Occipital lobe (tissue), 1 donor: ENCODE measurements at regions not wholly inside any gene's neighbourhood (a gene's known extent, or its start where the extent isn't known, plus 50 kb on each side); places are given as distances from the start of the nearest gene placed in this dataset.
"Not testable (repeated sequence)": the region's sequence is repeated elsewhere in the genome, so short reads cannot be mapped to it uniquely, and the experiment has no call there.

Experiments used
- DNase-seq: peaks from one replicate; lab custom pipeline; 2025; lab: John Stamatoyannopoulos, UW

GRCh38 chr2:207357216-207357615, 172.5 kb upstream of the CREB1 start:
- no peak for DNase-seq

DNA sequence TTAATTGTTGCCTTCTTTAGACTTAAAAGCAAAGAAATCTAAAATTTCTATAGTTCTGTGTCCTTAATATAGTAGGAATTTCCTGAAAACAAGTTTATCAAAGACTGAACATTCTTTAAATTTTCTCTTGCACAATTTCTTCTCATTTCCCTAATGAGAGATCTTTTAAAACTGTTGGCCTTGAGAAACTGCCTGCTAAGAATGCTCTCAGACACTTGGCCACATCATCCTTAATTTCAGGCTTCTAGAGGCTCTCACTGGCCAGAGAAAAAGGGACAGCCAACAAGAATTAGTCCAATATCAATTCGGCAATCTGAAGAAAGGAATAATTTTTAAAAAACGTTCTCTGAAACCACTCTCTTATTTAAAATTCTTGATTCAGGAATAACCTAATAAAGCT, 167.0 kb upstream of the CREB1 start:
- no peak for DNase-seq

- no peak for DNase-seq
Measured at GRCh38 chr2:207363761-207364290, 165.9 kb upstream of the CREB1 start.

DNA sequence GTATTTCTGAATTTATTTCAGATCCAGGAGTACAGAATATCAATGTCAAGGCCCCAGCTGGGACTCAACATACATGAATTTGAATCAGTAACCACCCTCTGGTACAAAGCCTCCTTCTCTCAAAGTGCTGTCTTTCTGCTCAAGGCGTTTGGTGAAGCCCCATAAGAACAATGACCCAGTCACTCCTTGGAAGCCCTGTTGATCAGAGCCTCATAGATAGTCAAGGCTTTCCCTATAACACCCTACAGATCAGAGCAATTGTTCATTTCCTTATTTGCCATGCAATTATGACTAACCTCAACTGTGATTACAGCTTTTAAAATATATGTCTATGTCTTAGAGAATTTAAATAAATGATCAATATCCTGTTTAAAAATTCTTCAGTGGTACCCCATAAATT, 159.1 kb upstream of the CREB1 start:
- no peak for DNase-seq

GRCh38 chr2:207371877-207372276, 157.9 kb upstream of the CREB1 start:
- DNase-seq: no peak

- no peak for DNase-seq
Measured at GRCh38 chr2:207372483-207372882, 157.3 kb upstream of the CREB1 start.

DNA sequence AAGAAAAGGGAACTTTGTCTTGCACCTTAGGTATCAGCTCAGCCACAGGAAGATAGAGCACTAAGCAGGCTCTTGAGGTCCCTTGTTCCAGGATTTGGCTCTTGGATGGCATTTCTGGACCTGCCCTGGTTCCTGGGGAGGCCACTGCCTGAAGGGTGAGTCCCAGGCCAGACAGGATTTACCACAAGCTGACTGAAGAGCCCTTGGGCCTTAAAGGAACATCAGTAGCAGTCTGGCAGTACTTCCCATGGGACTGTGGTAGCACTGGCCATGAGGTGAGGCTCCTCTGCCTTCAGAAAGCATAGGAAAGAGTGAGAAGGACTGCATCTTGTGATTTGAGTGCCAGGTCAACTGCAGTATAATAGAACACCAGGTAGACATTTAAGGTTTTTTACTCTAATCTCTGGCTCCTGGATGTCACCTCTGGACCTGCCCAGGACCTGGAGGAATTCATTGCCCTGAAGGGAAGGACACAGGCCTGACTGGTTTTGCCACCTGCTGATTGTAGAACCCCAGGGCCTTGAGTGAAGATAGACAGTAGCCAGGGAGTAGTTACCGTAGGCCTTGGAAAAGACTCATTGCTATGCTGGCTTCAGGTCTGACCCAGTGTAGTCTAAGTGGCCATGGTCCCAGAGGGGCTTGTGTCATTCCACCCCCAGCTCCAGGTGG, 154.4 kb upstream of the CREB1 start:
- DNase-seq: no peak

GRCh38 chr2:207378620-207379019, 151.1 kb upstream of the CREB1 start:
- DNase-seq: not testable (repeated sequence)

- DNase-seq: no peak
Measured at GRCh38 chr2:207385076-207385475, 144.7 kb upstream of the CREB1 start.

DNA sequence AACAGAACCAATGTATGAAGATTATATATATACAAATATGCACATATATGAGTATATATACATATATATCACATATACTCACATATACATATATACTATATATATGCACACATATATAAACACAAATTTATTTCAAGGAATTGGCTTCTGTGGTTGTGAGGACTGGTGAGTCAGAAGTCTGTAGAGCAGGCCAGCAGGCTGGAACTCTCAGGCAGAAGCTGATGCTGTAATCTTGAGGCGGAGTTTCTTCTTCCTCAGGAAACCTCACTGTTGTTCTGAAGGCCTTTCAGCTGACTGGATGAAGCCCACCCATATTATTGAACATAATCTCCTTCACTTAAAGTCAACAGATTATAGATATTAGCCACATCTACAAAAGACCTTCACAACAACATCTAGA, 143.9 kb upstream of the CREB1 start:
- DNase-seq: no peak

GRCh38 chr2:207387001-207387571, 142.7 kb upstream of the CREB1 start:
- no peak for DNase-seq

DNA sequence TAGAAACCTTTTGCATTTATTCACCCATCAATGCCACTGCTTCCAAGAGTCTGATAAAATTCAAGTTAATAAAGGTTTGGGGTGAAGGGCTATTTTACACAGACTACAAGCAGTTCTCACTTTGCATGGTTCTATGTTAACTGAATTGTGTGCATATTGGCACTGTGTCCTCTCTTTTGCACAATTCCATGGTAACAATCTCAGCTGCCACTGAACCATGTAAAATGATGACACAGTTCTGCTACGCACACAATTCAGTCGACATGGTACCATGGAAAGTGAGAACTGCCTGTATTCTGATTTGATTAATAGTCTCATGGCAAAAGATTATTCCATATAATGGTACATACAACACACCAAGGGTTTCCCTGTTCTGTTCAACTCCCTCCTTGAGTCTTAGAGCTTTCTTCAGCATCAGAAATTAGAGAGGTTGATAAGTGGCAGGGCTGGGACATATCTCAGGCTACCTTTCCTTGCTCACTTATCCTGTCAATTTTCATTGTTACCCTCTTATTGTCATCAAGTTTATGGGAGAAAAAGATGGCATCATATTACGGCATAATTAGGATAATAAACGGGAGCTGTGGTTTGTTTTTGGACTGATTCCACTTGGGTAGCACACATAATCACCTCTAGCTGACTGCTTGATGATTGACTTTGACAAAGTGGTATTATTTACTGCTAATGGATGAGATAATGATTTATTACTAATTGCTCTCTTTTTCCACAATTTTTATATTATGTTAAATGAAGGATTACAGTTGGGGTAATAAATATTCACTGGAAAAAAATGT, 139.3 kb upstream of the CREB1 start:
- DNase-seq: no peak

DNA sequence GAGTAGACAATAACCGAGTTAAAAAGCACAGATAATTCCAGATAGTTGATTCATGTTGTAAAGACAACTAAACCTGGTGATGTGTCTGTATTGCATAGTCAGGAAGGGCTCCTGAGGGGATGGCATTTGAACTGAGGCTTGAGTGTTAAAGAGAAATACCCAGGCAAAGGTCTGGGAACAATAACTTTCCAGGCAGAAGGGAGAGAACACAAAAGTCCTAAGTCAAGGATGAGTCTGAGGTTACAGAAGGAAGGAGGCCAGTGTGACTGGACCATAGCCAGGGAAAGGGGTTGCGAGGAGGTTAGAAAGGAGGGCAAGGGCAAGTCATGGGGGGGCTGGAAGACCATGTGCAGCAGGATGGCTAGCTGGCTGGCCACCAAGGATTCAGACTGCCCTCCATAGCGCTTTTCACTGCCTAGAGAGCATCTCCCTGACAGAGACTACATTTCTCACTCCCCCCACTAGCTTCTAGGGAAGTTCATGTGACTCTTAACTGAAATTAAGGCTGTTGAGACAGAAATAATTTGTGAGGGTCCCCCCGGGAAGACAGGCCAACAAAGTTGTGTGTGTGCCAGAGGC, 135.5 kb upstream of the CREB1 start:
- no peak for DNase-seq

DNA sequence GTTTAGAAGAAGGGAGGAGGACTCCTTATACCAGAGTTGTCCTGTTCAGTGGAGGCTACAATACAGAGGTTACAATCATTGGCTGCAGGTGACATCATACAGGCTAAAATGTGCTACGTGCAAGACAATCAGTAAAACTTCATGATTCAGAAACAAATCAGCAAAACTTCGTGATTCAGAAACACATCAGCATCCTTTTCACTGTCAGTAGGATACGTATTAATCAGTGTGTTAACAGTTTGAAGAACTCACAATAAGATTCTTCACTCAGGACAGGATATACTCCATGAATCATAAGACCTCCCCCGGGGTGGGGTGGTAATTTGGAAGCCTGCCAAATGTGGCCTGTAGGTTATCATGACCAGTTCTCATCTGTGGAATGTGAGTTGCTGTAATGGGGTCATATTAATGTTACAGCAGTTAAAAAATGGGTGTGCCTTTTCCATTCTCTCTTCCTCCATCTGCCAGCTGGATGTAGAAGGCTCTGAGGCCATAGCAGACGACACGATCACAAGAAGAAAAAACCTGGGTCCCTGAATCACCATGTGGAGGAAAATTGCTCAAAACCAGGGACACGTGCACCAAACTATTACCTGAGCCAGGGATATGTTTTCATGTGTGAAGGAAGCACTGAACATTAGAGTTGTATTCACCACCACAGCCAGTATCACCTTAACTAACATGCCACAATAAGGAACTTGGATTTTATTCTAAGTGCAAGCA, 134.8 kb upstream of the CREB1 start:
- no peak for DNase-seq

- DNase-seq: no peak
Measured at GRCh38 chr2:207395535-207396251, 134.1 kb upstream of the CREB1 start.

DNA sequence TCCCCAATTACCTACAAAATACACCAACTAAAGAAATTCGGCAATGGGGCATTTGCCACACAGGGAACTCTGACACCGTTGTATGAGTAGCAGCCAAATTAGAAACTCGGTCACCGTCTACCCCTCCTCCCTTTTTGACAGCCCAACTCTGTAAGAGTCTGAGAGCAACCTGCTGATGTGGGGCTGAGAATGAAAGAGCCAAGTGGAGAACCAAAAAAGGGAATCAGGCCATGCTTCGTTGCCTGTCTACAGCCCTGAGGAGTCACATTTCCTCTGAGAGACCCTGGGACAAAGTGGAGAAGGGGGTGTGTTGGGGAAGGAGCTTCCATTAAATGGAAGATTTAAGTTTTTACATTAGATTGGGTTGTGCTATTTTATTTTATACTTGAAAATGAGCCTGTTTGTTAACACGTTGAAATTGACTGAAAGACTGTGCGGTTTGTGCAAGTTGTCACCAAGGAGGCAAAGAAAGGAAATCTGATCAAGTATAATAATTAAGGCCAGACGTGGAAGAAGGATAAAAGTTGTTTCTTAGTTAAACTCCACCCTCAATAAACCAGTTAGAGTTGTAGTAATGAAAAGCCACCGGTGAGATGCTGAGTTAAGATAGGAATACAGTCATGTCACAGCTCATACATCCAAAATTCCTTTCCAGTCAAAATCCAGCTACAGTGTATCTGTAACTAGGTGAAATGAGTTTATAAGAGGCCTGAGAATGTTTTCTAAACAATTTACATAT, 131.7 kb upstream of the CREB1 start:
- DNase-seq: no peak

GRCh38 chr2:207399301-207399700, 130.5 kb upstream of the CREB1 start:
- DNase-seq: no peak

DNA sequence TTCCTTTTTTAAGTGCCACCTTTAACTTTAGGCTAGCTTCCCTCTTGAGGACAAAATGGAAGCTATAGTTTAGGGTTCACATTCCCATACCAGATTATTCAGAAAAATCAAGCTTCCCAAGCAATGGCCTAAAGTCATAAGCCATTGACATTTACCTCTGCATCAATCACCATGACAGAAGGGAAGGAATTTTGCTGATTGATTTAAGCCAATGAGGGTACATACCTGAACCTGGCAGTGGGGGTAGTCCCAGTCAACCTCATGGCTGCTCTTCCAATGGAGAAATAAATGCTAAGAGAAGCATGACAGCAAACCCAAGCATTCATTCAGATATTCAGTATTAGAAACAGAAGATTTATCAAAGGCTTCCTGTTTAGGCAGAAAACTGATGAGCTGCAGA, 128.4 kb upstream of the CREB1 start:
- DNase-seq: no peak

DNA sequence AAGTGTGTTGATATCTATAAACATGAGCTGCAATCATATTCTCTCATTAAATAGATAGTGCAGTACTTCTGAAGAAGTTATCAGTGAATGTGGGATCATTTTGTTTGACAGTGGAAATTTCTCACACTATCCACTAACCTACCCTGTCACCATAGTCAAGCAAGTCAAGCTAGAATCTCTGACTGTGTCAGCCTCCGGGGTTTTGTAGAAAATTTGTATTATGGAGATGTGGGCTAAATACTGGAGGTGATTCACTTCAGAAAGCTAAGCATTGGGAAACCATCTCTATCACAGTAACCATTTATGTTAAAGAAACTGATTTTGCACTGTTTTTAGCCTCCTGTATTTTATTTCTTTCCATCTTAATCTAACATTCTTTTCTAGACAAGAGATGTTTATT, 126.6 kb upstream of the CREB1 start:
- no peak for DNase-seq

DNA sequence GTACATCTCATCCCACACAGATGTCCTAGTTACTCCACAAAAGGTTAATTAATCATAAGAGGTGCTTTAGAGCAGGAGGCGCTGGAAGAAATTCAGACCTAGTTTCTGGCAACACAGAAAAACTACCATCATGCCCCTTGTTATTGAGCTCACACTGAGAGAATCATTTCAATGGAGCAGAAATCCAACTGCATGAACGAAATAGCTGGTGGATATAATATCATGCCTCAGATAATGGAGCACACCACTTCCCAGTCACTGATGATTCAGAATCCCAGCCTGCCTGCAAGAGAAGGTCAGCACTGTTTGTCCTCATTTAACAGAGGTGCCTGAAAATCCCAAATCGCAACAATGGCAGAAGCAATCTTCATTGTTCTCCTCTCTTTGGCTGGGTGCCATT, 125.8 kb upstream of the CREB1 start:
- DNase-seq: no peak
